ENCODE measurements at regions not wholly inside any gene's neighbourhood (a gene's known extent, or its start where the extent isn't known, plus 50 kb on each side); places are given as distances from the start of the nearest gene placed in this dataset.

DNA sequence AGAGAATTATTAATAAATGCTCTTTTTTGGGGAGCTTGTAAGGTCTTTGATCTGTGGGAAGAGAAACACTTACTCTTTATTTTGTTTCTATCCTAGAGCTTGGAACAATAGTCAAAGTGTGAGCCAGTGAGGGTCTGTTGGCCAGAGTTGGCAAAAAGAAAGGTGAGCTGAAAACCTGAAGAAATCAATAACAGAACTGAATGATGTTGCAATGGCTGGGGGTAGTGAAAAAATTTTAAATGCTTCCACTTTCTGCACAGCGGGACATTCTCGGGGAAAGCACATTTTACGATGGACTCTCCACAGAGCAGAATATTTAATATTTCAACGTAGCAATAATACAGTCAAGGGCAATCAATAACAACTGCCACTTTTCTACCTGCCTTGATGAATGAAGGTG is 78.9 kb downstream of the SKA1 start:
- no peak for DNase-seq (ENCODE audit: low read depth)
- TF ChIP-seq, protein P1, sequence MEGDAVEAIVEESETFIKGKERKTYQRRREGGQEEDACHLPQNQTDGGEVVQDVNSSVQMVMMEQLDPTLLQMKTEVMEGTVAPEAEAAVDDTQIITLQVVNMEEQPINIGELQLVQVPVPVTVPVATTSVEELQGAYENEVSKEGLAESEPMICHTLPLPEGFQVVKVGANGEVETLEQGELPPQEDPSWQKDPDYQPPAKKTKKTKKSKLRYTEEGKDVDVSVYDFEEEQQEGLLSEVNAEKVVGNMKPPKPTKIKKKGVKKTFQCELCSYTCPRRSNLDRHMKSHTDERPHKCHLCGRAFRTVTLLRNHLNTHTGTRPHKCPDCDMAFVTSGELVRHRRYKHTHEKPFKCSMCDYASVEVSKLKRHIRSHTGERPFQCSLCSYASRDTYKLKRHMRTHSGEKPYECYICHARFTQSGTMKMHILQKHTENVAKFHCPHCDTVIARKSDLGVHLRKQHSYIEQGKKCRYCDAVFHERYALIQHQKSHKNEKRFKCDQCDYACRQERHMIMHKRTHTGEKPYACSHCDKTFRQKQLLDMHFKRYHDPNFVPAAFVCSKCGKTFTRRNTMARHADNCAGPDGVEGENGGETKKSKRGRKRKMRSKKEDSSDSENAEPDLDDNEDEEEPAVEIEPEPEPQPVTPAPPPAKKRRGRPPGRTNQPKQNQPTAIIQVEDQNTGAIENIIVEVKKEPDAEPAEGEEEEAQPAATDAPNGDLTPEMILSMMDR (IDR thresholded peaks at IDR 0.05; ENCODE audit: insufficient read depth, low read depth, low read length): no peak

GRCh38 chr18:50454387-50454988 is 79.6 kb downstream of the SKA1 start:
- no peak overlapping the region for H3K4me3 ChIP-seq (ENCODE audit: low read depth, low read length)
- TF ChIP-seq, protein P1 (IDR thresholded peaks at IDR 0.05; ENCODE audit: insufficient read depth, low read depth, low read length): no peak
- no peak for DNase-seq (ENCODE audit: low read depth)

More for the DNA sequence above, 78.9 kb downstream of the SKA1 start:
- no peak overlapping the region for H3K4me3 ChIP-seq (ENCODE audit: low read depth, low read length)

GRCh38 chr18:50456285-50456684 is 81.4 kb downstream of the SKA1 start:
- DNase-seq (ENCODE audit: low read depth): no peak
- no peak overlapping the region for H3K4me3 ChIP-seq (ENCODE audit: low read depth, low read length)
- TF ChIP-seq, protein P1 (IDR thresholded peaks at IDR 0.05; ENCODE audit: insufficient read depth, low read depth, low read length): no peak

- no peak overlapping the region for H3K4me3 ChIP-seq (ENCODE audit: low read depth, low read length)
- TF ChIP-seq, protein P1 (IDR thresholded peaks at IDR 0.05; ENCODE audit: insufficient read depth, low read depth, low read length): no peak
- DNase-seq (ENCODE audit: low read depth): no peak
Measured at GRCh38 chr18:50457639-50458038, 82.8 kb downstream of the SKA1 start.

- no peak overlapping the region for H3K4me3 ChIP-seq (ENCODE audit: low read depth, low read length)
- no peak for DNase-seq (ENCODE audit: low read depth)
- TF ChIP-seq, protein P1 (IDR thresholded peaks at IDR 0.05; ENCODE audit: insufficient read depth, low read depth, low read length): no peak
Measured at GRCh38 chr18:50458366-50458765, 83.5 kb downstream of the SKA1 start.

GRCh38 chr18:50458796-50459195 is 84.0 kb downstream of the SKA1 start:
- TF ChIP-seq, protein P1 (IDR thresholded peaks at IDR 0.05; ENCODE audit: insufficient read depth, low read depth, low read length): no peak
- DNase-seq (ENCODE audit: low read depth): no peak

DNA sequence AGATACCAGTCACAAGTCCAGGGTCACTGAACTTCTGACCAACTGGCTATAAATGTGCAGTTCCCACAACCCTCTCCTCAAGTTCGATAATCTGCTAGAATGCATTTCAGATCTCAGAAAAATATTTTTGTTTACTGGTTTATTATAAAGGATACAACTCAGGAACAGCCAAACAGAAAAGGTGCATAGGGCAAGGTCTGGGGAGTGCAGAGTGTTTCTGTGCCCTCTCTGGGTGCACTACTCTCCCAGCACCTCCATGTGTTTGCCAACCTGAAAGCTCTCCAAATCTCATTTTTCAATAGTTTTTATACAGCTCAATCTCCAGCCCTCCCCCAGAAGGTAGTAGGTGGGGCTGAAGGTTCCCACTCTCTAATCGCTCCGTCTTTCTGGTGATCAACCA is 85.2 kb downstream of the SKA1 start:
- TF ChIP-seq, protein P1 (IDR thresholded peaks at IDR 0.05; ENCODE audit: insufficient read depth, low read depth, low read length): no peak
- H3K4me3 ChIP-seq (ENCODE audit: low read depth, low read length): no peak overlapping the region
- no peak for DNase-seq (ENCODE audit: low read depth)

More at GRCh38 chr18:50458796-50459195, 84.0 kb downstream of the SKA1 start:
- H3K4me3 ChIP-seq (ENCODE audit: low read depth, low read length): no peak overlapping the region

Measured in fibroblast of villous mesenchyme (primary cell).